ENCODE measurements at regions not wholly inside any gene's neighbourhood (a gene's known extent, or its start where the extent isn't known, plus 50 kb on each side); places are given as distances from the start of the nearest gene placed in this dataset.

- no peak overlapping the region for H3K4me2 ChIP-seq (ENCODE audit: low read length)
- no peak overlapping the region for H3K4me3 ChIP-seq (ENCODE audit: low read depth, low read length)
- no peaks in the 10 kb centered on the region for H3K79me2 ChIP-seq
- H3K9me3 ChIP-seq (ENCODE audit: control insufficient read depth, low read length) = no peaks in the 10 kb centered on the region
- H3K4me1 ChIP-seq = peaks cover 17% of the 10 kb centered on the region
- H3K27ac ChIP-seq = no peak overlapping the region
- no peak for TF ChIP-seq CTCF (IDR thresholded peaks at IDR 0.05)
- no peaks in the 10 kb centered on the region for H3K27me3 ChIP-seq (ENCODE audit: control insufficient read depth, insufficient read depth, low read length)
- no peak overlapping the region for H2AFZ ChIP-seq
- no peaks in the 10 kb centered on the region for H3K36me3 ChIP-seq (ENCODE audit: control insufficient read depth, insufficient read depth, low read length)
- no peak overlapping the region for H3K9ac ChIP-seq
Measured at GRCh38 chr20:53832499-53832898, 237.9 kb downstream of the BCAS1 start.

- H3K4me3 ChIP-seq (ENCODE audit: low read depth, low read length) = no peak overlapping the region
- H3K27me3 ChIP-seq (ENCODE audit: control insufficient read depth, insufficient read depth, low read length) = no peaks in the 10 kb centered on the region
- H3K4me1 ChIP-seq = peaks cover 22% of the 10 kb centered on the region
- no peak overlapping the region for H3K4me2 ChIP-seq (ENCODE audit: low read length)
- no peaks in the 10 kb centered on the region for H3K79me2 ChIP-seq
- H2AFZ ChIP-seq = no peak overlapping the region
- H3K9me3 ChIP-seq (ENCODE audit: control insufficient read depth, low read length) = no peaks in the 10 kb centered on the region
- H3K27ac ChIP-seq = no peak overlapping the region
- no peaks in the 10 kb centered on the region for H3K36me3 ChIP-seq (ENCODE audit: control insufficient read depth, insufficient read depth, low read length)
- no peak for TF ChIP-seq CTCF (IDR thresholded peaks at IDR 0.05)
- H3K9ac ChIP-seq = no peak overlapping the region
Measured at GRCh38 chr20:53831812-53832211, 238.2 kb upstream of the ZNF217 start.

- Histone ChIP-seq H3K36me3 (ENCODE audit: control insufficient read depth, insufficient read depth, low read length) (no peaks in the 10 kb centered on the region), H3K9me3 (ENCODE audit: control insufficient read depth, low read length) (no peaks in the 10 kb centered on the region), H3K27ac (no peak overlapping the region), H3K27me3 (ENCODE audit: control insufficient read depth, insufficient read depth, low read length) (no peaks in the 10 kb centered on the region), H2AFZ (no peak overlapping the region), H3K4me2 (ENCODE audit: low read length) (no peak overlapping the region), H3K4me3 (ENCODE audit: low read depth, low read length) (no peak overlapping the region), H3K79me2 (no peaks in the 10 kb centered on the region), H3K9ac (no peak overlapping the region), H3K4me1 (peaks cover 22% of the 10 kb centered on the region)
- no peak for TF ChIP-seq CTCF (IDR thresholded peaks at IDR 0.05)
Measured at GRCh38 chr20:53831228-53831627, 237.6 kb upstream of the ZNF217 start.

DNA sequence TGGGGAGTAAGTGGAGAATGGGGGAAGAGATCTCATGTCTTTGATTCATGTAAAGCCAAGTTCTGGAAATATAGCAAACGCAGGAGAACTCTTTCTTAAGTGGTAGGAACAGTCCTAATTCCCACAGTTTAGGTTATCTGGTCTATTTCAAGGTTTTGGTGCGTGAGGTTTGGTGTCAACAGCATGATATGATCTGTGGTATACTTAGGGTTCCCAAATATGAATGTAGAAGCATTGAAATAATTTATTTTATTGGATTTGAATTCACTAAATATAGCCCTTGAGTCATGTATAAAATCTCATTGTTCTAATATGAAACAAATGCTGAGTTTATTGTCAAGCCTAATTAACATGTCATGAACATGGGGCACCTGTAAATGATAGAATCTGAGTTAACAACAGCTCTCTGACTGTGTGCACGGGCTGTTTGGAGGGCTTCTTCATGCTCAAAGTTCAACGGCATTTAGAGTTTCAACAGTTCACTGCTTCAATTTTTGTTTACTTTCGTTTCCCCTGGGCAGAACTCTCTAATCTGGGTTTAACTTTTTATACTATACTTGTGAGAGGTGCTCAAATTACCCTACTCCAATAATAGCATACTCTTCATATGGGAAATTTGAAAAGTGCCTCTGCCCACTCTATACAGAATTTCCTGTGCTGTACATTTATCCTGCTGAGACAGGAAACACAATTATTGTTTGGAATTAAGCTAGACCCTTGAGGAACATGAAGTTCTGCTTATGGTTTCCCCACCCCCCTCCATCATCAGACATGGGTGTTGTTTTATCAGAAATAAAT, 236.3 kb upstream of the ZNF217 start:
- Histone ChIP-seq H3K9me3 (ENCODE audit: control insufficient read depth, low read length) (no peaks in the 10 kb centered on the region), H3K9ac (no peak overlapping the region), H2AFZ (peak overlapping the region; percentile 64), H3K4me2 (ENCODE audit: low read length) (peak overlapping the region; percentile 83), H3K36me3 (ENCODE audit: control insufficient read depth, insufficient read depth, low read length) (no peaks in the 10 kb centered on the region), H3K4me1 (peaks cover 22% of the 10 kb centered on the region), H3K27ac (peak overlapping the region; percentile 86), H3K4me3 (ENCODE audit: low read depth, low read length) (peak overlapping the region; percentile 46), H3K27me3 (ENCODE audit: control insufficient read depth, insufficient read depth, low read length) (no peaks in the 10 kb centered on the region), H3K79me2 (no peaks in the 10 kb centered on the region)
- TF ChIP-seq CTCF (IDR thresholded peaks at IDR 0.05) = no peak

DNA sequence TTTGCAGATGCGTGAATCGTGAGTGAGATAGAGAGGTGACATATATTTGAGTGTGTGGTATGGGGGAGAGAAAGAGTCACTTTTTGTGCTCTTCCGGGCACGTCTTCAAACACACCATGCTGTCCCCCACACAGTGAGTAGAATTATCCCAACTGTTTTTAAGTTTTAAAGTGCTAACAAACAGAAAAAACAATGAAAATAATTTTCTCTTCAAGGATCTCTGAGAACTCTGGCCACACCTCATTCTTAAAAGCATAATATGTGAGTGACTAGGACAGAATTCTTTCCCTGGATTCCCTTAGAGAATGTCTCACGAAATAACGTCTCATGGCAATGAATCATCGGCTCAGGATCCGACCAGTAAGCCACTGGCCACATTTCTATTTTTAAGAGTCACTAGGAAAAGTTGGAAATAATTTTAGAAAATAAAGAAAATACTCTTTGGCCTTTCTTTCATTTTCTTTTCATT, 235.7 kb upstream of the ZNF217 start:
- no peaks in the 10 kb centered on the region for H3K9me3 ChIP-seq (ENCODE audit: control insufficient read depth, low read length)
- H3K27ac ChIP-seq = peak overlapping the region; percentile 86
- H3K36me3 ChIP-seq (ENCODE audit: control insufficient read depth, insufficient read depth, low read length) = no peaks in the 10 kb centered on the region
- H3K4me3 ChIP-seq (ENCODE audit: low read depth, low read length) = peak overlapping the region; percentile 46
- peak overlapping the region; percentile 83 for H3K4me2 ChIP-seq (ENCODE audit: low read length)
- no peak overlapping the region for H3K9ac ChIP-seq
- H3K79me2 ChIP-seq = no peaks in the 10 kb centered on the region
- H3K4me1 ChIP-seq = peaks cover 22% of the 10 kb centered on the region
- no peak for TF ChIP-seq CTCF (IDR thresholded peaks at IDR 0.05)
- no peaks in the 10 kb centered on the region for H3K27me3 ChIP-seq (ENCODE audit: control insufficient read depth, insufficient read depth, low read length)
- peak overlapping the region; percentile 64 for H2AFZ ChIP-seq

All from parathyroid adenoma (tissue), 2 donors.